SK-N-SH (cell line): ENCODE measurements at regions not wholly inside any gene's neighbourhood (a gene's known extent, or its start where the extent isn't known, plus 50 kb on each side); places are given as distances from the start of the nearest gene placed in this dataset.

Source experiments
- CTCF ChIA-PET: fragments of 300-600, 350-600 bp; formaldehyde crosslinking; extraction: SDS; loops from one replicate; lab custom pipeline; 2021; lab: Yijun Ruan, JAX
- POLR2A ChIA-PET: fragments of 350-600 bp; sonication (Branson Sonifier 250); formaldehyde crosslinking; extraction: SDS; loops from one replicate; lab custom pipeline; 2020; ENCODE audit warnings: antibody characterized with exemption, inconsistent platforms; lab: Yijun Ruan, JAX
- DNase-seq: peaks from one replicate; pipeline ENCODE4 v3.0.0; 2012
- H2AFZ ChIP-seq: fragments of 200-600 bp; sonication (generic); 2 replicates; pipeline ENCODE4 v1.8.1; 2016; ENCODE audit warnings: antibody characterized with exemption, mild to moderate bottlenecking, low read depth
- H3F3A ChIP-seq: fragments of 200-600 bp; sonication (generic); replicated peaks from 2 replicates; pipeline ENCODE3; 2016; ENCODE audit warnings: antibody characterized with exemption, mild to moderate bottlenecking; ENCODE audit not compliant: insufficient read depth
- H3K27ac ChIP-seq, 2 experiments: fragments of 200-500 bp in 1 of 2; fragments of 200-600 bp in 1 of 2; sonication (Bioruptor generic) in 1 of 2; sonication (generic), shearing (Covaris generic) in 1 of 2; 2 replicates each; pipeline versions ENCODE4 v1.5.1 to v1.6.1; 2014 to 2016; ENCODE audit warnings: low read depth in 2 of 2, inconsistent platforms in 1 of 2, low read length in 1 of 2, mild to moderate bottlenecking in 1 of 2, mixed read lengths in 1 of 2
- H3K27me3 ChIP-seq: fragments of 200-600 bp; sonication (generic), shearing (Covaris generic); 2 replicates; pipeline ENCODE4 v1.6.1; 2016; ENCODE audit warnings: mixed run types; ENCODE audit not compliant: insufficient read depth
- H3K36me3 ChIP-seq, 2 experiments: fragments of 200-500 bp in 1 of 2; fragments of 200-600 bp in 1 of 2; sonication (Bioruptor generic) in 1 of 2; sonication (generic) in 1 of 2; replicated peaks in 1 of 2; 2 replicates each; pipeline versions ENCODE3 to v1.5.1; 2014 to 2016; ENCODE audit warnings: low read length in 1 of 2, mild to moderate bottlenecking in 1 of 2; ENCODE audit not compliant: insufficient read depth in 2 of 2, control insufficient read depth in 1 of 2
- H3K4me1 ChIP-seq, 2 experiments: fragments of 200-500 bp in 1 of 2; fragments of 200-600 bp in 1 of 2; sonication (Bioruptor generic) in 1 of 2; sonication (generic), shearing (Covaris generic) in 1 of 2; 2 replicates each; pipeline versions ENCODE4 v1.5.1 to v1.6.1; 2014 to 2016; ENCODE audit warnings: low read depth in 1 of 2, low read length in 1 of 2, mixed run types in 1 of 2; ENCODE audit not compliant: insufficient read depth in 2 of 2, control insufficient read depth in 1 of 2
- H3K4me2 ChIP-seq: fragments of 200-600 bp; sonication (generic), shearing (Covaris generic); 2 replicates; pipeline ENCODE4 v1.6.1; 2017; ENCODE audit warnings: mixed run types
- H3K4me3 ChIP-seq, 2 experiments: fragments of 200-500 bp in 1 of 2; fragments of 200-600 bp in 1 of 2; sonication (Bioruptor generic) in 1 of 2; sonication (generic), shearing (Covaris generic) in 1 of 2; 2 replicates each; pipeline versions ENCODE4 v1.5.1 to v1.8.1; 2014 to 2016; ENCODE audit warnings: low read depth in 2 of 2, inconsistent platforms in 1 of 2, low read length in 1 of 2, mild to moderate bottlenecking in 1 of 2, mixed read lengths in 1 of 2, moderate library complexity in 1 of 2
- H3K79me2 ChIP-seq: fragments of 200-600 bp; sonication (generic); 2 replicates; pipeline ENCODE4 v1.8.1; 2017; ENCODE audit warnings: mild to moderate bottlenecking; ENCODE audit not compliant: insufficient read depth
- H3K9ac ChIP-seq: fragments of 200-600 bp; sonication (generic); 2 replicates; pipeline ENCODE4 v1.6.1; 2017; ENCODE audit warnings: mixed run types
- H3K9me2 ChIP-seq: fragments of 200-600 bp; sonication (generic); 2 replicates; pipeline ENCODE4 v1.6.1; 2017; ENCODE audit warnings: mixed run types
- H3K9me3 ChIP-seq: fragments of 200-600 bp; sonication (generic); 2 replicates; pipeline ENCODE4 v1.6.1; 2017; ENCODE audit warnings: mixed run types, mild to moderate bottlenecking, moderate library complexity
- H4K20me1 ChIP-seq: fragments of 200-600 bp; sonication (generic); 2 replicates; pipeline ENCODE4 v1.6.1; 2017; ENCODE audit warnings: mild to moderate bottlenecking, mixed run types; ENCODE audit not compliant: insufficient read depth
- EP300 ChIP-seq, 2 experiments: IDR thresholded peaks; 2 replicates each; pipeline versions ENCODE4 v1.4.0 to v1.6.1; 2012; ENCODE audit warnings: borderline replicate concordance in 1 of 2, low read depth in 1 of 2, low read length in 1 of 2
- EZH2phosphoT487 ChIP-seq: fragments of 200-600 bp; sonication (generic); IDR thresholded peaks from 2 replicates; pipeline ENCODE4 v1.6.1; 2017; ENCODE audit warnings: low read depth, mixed run types, mild to moderate bottlenecking, antibody characterized with exemption, moderate library complexity, borderline replicate concordance
- FOXM1 ChIP-seq: IDR thresholded peaks from 2 replicates; pipeline ENCODE4 v1.4.0; 2012; ENCODE audit warnings: low read depth, mild to moderate bottlenecking
- GABPA ChIP-seq: IDR thresholded peaks from 2 replicates; pipeline ENCODE4 v1.4.0; 2012; ENCODE audit warnings: low read depth, mild to moderate bottlenecking
- IRF3 ChIP-seq: fragments of 150-350 bp; IDR thresholded peaks from 2 replicates; pipeline ENCODE4 v1.6.1; 2016; ENCODE audit warnings: mild to moderate bottlenecking, low read depth, low read length
- MAX ChIP-seq: IDR thresholded peaks from 2 replicates; pipeline ENCODE4 v1.4.0; 2012; ENCODE audit warnings: low read depth
- MEF2A ChIP-seq: IDR thresholded peaks from 2 replicates; pipeline ENCODE4 v1.4.0; 2012; ENCODE audit warnings: low read depth, borderline replicate concordance
- MXI1 ChIP-seq: IDR thresholded peaks from 2 replicates; pipeline ENCODE4 v1.6.1; 2012; ENCODE audit warnings: mild to moderate bottlenecking, low read depth, low read length, improper control_type of control experiment
- POLR2AphosphoS5 ChIP-seq: IDR thresholded peaks from 2 replicates; pipeline ENCODE4 v1.6.1; 2012; ENCODE audit warnings: low read depth, low read length
- RAD21 ChIP-seq: IDR thresholded peaks from 2 replicates; pipeline ENCODE4 v1.6.1; 2012; ENCODE audit warnings: mild to moderate bottlenecking, low read length
- RCOR1 ChIP-seq: fragments of 150-350 bp; IDR thresholded peaks from 2 replicates; pipeline ENCODE4 v1.6.1; 2017; ENCODE audit warnings: antibody characterized with exemption, low read length
- RXRA ChIP-seq: IDR thresholded peaks from 2 replicates; pipeline ENCODE4 v1.4.0; 2012; ENCODE audit warnings: low read depth, mild to moderate bottlenecking, borderline replicate concordance
- SIN3A ChIP-seq: IDR thresholded peaks from 2 replicates; pipeline ENCODE4 v1.6.1; 2012; ENCODE audit warnings: low read depth, mild to moderate bottlenecking, low read length, moderate library complexity, borderline replicate concordance
- SMC3 ChIP-seq: IDR thresholded peaks from 2 replicates; pipeline ENCODE4 v1.6.1; 2012; ENCODE audit warnings: low read depth, low read length, improper control_type of control experiment
- TAF1 ChIP-seq: IDR thresholded peaks from 2 replicates; pipeline ENCODE4 v1.6.1; 2012; ENCODE audit warnings: low read depth, mild to moderate bottlenecking, low read length, moderate library complexity, borderline replicate concordance
- TEAD4 ChIP-seq: IDR thresholded peaks from 2 replicates; pipeline ENCODE4 v1.4.0; 2012; ENCODE audit warnings: mild to moderate bottlenecking, borderline replicate concordance; ENCODE audit not compliant: insufficient read depth
- WGBS: methylation state at CpG from one replicate; pipeline ENCODE4 v1.1.6; 2017; ENCODE audit warnings: low lambda C conversion rate; 5-methylcytosine and 5-hydroxymethylcytosine counted together
- TF ChIP-seq, protein P1 (sequence below): IDR thresholded peaks from 2 replicates; pipeline ENCODE4 v1.4.0; 2012; ENCODE audit warnings: low read depth, borderline replicate concordance
- TF ChIP-seq, protein P2 (sequence below): fragments of 150-350 bp; IDR thresholded peaks from 2 replicates; pipeline ENCODE4 v1.6.1; 2017; ENCODE audit warnings: antibody characterized with exemption, low read length, low read depth, borderline replicate concordance

GRCh38 chr16:76780556-76780955, 410.4 kb upstream of the MON1B start:
- Histone ChIP-seq H3F3A (no peaks in the 10 kb centered on the region), H2AFZ (no peak overlapping the region), H3K9ac (no peak overlapping the region), H3K79me2 (no peaks in the 10 kb centered on the region), H3K9me3 (no peaks in the 10 kb centered on the region), H4K20me1 (no peaks in the 10 kb centered on the region), H3K9me2 (no peaks in the 10 kb centered on the region), H3K36me3 (no peaks in the 10 kb centered on the region), H3K4me3 (no peak overlapping the region), H3K27ac (no peak overlapping the region), H3K27me3 (no peaks in the 10 kb centered on the region), H3K4me1 (no peaks in the 10 kb centered on the region), H3K4me2 (no peak overlapping the region)
- TF ChIP-seq RAD21 = no peak
- TF ChIP-seq, protein P1, sequence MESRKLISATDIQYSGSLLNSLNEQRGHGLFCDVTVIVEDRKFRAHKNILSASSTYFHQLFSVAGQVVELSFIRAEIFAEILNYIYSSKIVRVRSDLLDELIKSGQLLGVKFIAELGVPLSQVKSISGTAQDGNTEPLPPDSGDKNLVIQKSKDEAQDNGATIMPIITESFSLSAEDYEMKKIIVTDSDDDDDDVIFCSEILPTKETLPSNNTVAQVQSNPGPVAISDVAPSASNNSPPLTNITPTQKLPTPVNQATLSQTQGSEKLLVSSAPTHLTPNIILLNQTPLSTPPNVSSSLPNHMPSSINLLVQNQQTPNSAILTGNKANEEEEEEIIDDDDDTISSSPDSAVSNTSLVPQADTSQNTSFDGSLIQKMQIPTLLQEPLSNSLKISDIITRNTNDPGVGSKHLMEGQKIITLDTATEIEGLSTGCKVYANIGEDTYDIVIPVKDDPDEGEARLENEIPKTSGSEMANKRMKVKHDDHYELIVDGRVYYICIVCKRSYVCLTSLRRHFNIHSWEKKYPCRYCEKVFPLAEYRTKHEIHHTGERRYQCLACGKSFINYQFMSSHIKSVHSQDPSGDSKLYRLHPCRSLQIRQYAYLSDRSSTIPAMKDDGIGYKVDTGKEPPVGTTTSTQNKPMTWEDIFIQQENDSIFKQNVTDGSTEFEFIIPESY = no peak
- no peak for TF ChIP-seq RCOR1
- TF ChIP-seq GABPA = no peak
- ChIA-PET POLR2A (no interaction called here), CTCF (no interaction called here)
- DNase-seq = no peak

DNA sequence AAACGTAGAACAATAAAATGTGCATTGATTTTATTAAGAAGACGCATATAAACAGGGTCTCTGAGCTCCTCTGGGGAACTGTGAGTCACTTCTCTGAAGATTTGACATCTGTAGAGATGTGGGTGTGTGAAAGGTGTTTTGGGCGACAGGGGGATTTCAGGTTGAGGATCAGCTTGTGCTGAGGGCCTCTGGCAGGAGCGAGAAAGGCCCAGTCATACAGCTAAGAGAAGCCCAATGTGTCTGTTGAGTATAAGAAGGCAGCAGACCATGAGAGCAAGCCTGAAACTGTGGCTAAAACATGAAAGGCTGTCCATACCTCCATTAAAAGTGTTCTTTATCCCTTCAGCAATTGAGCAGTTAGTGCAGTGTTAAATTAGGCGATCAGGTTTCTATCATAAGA, 406.5 kb upstream of the MON1B start:
- no peaks in the 10 kb centered on the region for H3F3A ChIP-seq
- H3K9me2 ChIP-seq = no peaks in the 10 kb centered on the region
- no peaks in the 10 kb centered on the region for H3K4me1 ChIP-seq
- no peak for TF ChIP-seq GABPA
- TF ChIP-seq, protein P2, sequence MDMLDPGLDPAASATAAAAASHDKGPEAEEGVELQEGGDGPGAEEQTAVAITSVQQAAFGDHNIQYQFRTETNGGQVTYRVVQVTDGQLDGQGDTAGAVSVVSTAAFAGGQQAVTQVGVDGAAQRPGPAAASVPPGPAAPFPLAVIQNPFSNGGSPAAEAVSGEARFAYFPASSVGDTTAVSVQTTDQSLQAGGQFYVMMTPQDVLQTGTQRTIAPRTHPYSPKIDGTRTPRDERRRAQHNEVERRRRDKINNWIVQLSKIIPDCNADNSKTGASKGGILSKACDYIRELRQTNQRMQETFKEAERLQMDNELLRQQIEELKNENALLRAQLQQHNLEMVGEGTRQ = no peak
- TF ChIP-seq SMC3 = no peak
- no peak for TF ChIP-seq MAX
- no peak for TF ChIP-seq SIN3A
- no peak for TF ChIP-seq TEAD4
- TF ChIP-seq IRF3 = no peak
- TF ChIP-seq RCOR1 = no peak
- TF ChIP-seq MXI1 = no peak
- TF ChIP-seq MEF2A = no peak
- TF ChIP-seq RXRA = no peak
- no peak for TF ChIP-seq POLR2AphosphoS5
- no peak for TF ChIP-seq EP300 (IDR thresholded peaks at IDR 0.05; ENCODE audit: borderline replicate concordance in 1 of 2, low read depth in 1 of 2, low read length in 1 of 2)
- TF ChIP-seq EZH2phosphoT487 = no peak
- TF ChIP-seq FOXM1 = no peak
- no peak for TF ChIP-seq RAD21
- TF ChIP-seq, protein P1 = no peak
- TF ChIP-seq TAF1 = no peak
- 6% methylated on average over 5 of the region's 5 CpGs for WGBS
- H3K4me3 ChIP-seq = no peak overlapping the region
- H3K27ac ChIP-seq = no peak overlapping the region
- H3K9ac ChIP-seq = no peak overlapping the region
- no peaks in the 10 kb centered on the region for H3K27me3 ChIP-seq
- no peak overlapping the region for H2AFZ ChIP-seq
- H3K9me3 ChIP-seq = no peaks in the 10 kb centered on the region
- POLR2A ChIA-PET = no interaction called here
- CTCF ChIA-PET = no interaction called here
- no peaks in the 10 kb centered on the region for H3K79me2 ChIP-seq
- no peak overlapping the region for H3K4me2 ChIP-seq
- no peak for DNase-seq
- no peaks in the 10 kb centered on the region for H3K36me3 ChIP-seq
- no peaks in the 10 kb centered on the region for H4K20me1 ChIP-seq
